HG03575 (cell line): ENCODE measurements at regions not wholly inside any gene's neighbourhood (a gene's known extent, or its start where the extent isn't known, plus 50 kb on each side); places are given as distances from the start of the nearest gene placed in this dataset.

Experiments
- ATAC-seq: cut with Tn5 transposase; IDR thresholded peaks from one replicate; pipeline ENCODE4 v1.9.1; 2021; ENCODE audit not compliant: unreplicated experiment, insufficient number of reproducible peaks, low FRiP score; ENCODE audit errors: extremely low read depth

- ATAC-seq: no peak
These were observed 52.4 kb upstream of the ATF7IP2 start for GRCh38 chr16:10333321-10334032.

GRCh38 chr16:10335681-10336080, 50.2 kb upstream of the ATF7IP2 start:
- ATAC-seq: no peak
